Activated CD8-positive, alpha-beta memory T cell treated with anti-CD3 and anti-CD28 coated beads for 24 hours (primary cell): ENCODE measurements at regions not wholly inside any gene's neighbourhood (a gene's known extent, or its start where the extent isn't known, plus 50 kb on each side); places are given as distances from the start of the nearest gene placed in this dataset.
"Not testable (repeated sequence)": the region's sequence is repeated elsewhere in the genome, so short reads cannot be mapped to it uniquely, and the experiment has no call there.

Experiments used
- DNase-seq: peaks from one replicate; pipeline ENCODE4 v3.0.0-alpha.2; 2020

DNA sequence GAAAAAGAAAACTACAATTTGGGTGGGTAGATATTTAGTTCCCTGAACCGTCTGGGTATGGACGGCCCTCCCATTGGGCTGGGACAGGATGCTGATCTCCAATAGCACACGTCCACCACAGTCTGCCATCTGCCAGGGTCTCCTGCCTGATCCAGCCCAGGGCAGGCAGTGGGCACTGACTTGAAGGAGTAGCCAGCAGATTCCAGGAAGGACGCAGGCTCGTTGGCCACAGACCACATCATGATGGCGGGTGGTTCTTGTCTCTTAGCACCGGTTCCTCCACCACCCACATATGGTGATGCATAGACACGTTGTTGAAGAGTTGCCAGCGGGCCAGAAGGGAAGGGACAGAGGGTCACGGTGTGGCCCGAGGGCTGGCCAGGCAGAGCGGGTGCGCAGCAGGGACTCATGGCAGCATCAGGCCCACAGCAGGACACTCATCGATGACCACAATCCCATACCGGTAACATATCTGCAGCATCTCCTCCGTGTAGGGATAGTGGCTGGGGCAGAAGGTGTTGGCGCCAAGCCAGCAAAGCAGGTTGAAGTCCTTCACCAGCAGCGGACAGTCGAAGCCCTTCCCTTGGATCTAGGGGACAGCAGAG is 155.8 kb upstream of the FAM174A start:
- DNase-seq = not testable (repeated sequence)

DNA sequence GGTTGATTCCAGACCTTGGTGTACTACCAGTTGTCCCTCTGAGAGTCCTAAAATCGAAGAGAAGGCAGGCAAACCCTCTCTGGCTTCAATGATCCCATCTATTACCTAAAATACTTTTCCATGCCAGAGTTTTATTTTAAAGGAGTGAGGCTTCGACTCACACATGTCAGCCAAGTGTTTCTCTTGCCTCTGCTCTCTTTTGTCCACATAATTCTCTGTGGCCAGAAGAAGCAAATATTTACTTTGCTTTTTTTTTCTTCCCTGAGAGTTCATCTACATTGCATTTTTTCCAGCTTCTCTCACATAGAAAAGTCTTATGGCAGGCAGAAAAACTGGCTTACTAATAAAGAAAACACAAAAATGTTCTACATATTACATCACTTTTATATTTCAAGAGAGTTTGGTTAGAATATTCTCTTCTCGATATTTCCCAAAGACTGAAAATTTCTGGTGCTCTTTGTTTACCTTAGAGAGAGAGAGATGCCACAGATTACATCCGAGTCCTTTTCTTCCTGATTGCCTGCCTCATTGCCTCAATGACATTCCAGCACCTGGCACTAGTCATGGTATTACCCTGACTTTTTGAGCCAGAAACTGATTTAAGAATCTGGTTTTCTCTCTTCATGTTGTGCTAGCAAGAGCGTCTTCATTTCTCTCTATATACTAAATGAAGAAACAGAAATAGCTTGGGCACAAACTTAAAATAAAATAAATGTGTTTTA is 170.3 kb upstream of the FAM174A start:
- not testable (repeated sequence) for DNase-seq

DNA sequence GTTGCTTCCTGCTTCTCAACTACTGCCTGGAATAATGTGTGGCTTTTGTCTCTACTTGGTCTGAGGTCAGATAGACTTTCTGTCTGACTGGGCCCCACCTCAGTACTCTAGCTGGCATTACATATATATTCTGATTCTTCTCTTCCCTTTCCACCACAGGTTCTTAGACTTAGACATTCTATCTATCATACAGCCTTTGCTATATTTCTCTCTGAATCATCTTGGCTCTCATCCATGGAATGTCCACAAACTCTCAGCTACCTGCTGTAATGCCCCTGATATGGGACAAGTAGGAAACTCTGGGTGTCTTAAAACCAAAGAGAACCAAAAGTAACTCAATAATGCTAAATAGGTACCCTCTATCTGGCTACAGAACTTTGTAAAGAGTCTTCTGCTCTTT is 170.8 kb upstream of the FAM174A start:
- not testable (repeated sequence) for DNase-seq

DNA sequence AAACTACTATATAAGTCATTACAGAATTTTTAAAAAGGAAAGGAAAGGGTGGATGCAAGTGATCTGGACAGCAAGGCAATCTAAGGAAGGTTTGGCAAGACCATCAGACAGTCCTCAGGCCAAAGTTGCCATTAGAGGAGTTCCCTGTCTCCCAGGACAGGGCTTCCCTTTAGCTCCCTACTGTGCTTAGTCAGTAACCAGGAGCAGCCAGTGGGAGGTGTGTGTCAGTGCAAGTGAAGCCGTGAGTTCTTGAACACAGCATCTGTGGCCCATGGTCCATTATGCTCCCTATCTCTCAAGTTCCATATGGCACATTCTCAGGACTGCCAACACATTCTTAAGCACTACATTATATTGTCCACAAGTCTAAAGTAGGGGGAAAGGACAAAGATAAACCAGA is 175.2 kb upstream of the FAM174A start:
- DNase-seq = not testable (repeated sequence)

DNA sequence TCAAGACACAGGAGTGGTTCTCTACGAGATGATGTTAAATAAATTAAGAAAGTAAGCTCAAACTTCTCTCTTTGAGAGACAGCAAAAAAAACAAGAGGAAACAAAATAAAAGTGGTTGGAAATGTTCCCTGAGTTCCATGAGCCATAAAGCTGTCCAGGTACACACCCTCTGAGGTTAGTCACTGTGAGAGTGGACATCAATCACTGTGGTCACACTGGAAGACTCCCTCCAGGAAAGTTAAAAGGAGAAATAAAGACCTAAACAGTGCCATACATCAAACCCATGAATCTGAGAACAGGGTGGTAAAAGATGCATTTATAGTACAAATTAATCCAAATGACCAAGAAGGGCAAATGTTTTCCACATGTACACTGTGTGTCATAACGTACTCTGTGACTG is 188.9 kb upstream of the FAM174A start:
- DNase-seq = not testable (repeated sequence)

DNA sequence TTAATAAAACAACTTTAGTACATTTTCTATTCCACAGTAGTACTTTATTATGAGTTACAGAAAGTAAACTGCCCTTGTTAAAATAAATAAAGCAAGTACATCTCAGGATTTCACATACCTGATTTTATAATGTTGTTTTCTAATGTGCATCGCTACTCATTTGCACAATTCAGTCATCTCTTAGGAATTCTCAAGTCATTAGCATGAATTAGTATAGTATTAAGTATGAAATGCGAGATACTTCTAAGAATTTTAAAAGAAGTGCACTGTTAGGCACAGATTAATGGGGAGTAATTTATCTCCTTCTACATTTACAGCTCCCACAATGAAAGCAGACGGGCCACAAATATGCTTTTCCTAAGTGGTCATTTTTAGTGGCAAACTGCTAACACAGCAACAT is 193.7 kb upstream of the FAM174A start:
- not testable (repeated sequence) for DNase-seq

DNA sequence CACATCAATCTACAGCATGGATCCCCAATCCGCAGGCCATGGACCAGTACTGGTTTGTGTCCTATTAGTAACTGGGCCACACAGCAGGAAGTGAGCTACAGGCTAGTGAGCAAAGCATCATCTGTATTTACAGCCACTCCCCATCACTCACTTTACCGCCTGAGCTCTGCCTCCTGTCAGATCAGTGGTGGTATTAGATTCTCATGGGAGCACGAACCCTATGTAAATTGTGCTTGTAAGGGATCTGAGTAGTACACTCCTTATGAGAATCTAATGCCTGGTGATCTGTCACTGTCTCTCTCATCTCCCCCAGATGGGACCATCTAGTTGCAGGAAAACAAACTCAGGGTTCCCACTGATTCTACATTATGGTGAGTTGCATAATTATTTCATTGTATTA is 212.7 kb upstream of the FAM174A start:
- DNase-seq = no peak

DNA sequence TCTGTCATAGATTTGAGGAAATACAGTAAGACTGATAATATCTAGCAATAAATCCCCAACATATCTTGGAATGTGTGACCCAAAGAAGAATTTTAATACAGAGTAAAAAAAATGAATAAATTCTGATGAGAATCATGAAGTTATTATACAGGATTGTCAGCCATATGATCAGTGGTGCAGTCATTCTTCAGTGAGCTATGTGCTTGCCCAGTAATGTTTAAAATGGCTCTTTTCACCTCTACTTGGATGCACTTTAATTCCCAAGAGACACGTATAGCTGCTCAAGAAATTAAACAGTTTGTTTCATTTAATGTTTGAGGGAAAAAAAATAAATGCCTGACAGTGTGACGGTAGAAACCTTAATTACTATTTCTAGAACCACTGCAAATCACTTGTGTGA is 215.3 kb upstream of the FAM174A start:
- no peak for DNase-seq

DNA sequence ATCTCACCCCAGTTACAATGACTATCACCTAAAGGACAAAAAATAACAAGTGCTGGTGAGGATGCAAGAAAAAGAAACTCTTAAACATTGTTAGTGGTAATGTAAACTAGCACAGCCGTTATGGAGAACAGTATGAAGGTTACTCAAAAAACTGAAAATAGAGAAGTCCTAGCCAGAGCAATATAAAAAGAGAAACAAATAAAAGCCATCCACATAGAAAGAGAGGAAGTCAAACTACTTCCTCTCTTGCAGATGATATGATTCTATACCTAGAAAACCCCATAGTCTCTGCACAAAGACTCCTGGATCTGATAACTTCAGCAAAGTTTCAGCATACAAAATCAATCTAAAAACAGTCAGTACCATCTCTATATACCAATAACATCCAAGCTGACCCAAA is 221.5 kb upstream of the FAM174A start:
- DNase-seq = no peak

DNA sequence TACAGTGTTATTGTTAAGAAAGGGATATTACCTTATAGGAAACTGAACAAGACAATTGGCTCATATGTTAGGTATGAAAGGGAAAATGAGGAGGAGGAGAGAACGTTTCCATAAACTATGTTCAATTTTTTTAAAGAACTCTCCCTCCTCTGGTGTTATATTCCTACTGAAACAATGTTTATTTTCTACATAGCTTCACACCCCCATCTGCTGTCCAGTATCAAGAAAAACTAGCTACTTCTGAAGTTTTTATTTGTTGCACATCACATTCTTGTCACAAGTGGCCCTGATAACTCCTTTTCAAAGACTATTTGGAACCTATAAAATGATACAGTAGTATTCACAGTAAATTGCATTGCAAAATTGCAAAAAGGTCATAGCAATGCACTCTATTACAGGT is 223.4 kb upstream of the FAM174A start:
- DNase-seq = no peak

DNA sequence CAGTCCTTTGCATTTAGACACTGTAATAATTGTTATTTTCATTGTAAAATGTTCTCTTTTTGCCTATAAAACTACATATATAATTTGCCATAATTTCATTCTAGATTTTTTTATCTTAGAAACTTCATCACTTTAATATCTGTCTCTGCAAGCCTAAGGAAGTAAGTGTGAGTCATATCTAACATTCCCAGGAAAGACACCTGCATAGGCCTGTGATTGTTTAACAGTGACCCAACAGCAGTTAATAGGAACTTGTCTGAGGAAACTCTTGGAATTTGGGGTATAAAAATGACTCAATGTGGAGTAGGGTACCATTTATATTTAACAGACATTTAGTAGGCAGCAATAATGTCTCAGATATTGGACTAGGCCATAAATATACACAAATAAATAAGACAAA is 229.2 kb upstream of the FAM174A start:
- DNase-seq = no peak

DNA sequence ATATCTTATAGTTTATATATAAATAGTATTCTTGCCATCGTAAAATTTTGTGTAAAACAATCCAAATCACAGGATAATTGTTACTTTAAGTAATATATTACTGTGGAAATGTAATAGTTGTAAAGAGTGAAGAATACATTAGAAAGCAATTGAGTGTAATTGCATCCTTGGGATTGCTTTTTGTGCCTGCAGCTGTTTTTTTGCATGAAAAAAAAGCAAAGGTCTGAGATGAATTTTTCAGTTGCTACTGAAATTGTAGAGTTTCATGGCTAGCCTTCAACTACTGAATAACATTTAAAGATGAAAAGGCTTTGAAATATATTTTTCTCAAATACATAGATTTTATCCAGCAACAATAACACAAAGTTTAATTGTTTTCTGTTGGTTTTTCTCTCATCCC is 232.0 kb upstream of the FAM174A start:
- no peak for DNase-seq

DNA sequence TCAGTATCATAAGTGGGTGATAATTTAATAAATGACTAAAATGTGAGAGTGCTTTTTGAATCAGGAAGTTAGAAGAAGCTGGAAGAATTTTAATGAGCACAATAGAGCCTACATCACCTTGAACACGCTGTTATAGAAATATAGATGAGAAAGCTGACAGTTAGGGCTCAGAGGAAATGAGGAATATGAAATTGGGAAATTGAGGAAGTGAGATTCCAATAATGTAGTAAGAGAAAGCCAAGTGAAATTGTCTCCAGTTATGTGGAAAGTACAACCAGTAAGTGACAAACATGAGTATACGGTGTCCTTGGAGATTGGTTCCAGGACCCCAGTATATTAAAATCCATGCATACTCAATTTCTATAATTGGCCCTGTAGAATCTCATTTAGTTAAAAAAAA is 235.9 kb upstream of the FAM174A start:
- DNase-seq = no peak

DNA sequence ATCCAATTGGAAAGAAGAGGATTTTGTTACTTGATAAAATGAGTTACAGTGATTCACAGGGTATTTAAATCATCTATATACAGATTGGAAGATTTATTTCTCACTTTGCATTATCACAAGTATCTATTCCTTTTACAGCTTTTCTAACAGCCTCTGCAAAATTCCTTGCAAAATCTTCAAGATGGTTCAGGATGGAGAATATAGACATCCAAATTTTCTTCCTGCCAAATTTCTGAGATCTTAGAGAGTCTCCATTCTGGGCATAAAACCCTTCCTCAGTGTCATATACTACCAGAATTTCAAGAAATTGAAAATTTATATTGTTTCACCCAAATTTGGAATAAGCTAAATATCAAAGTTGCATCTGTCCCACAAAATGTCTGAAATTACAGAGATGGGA is 259.1 kb upstream of the FAM174A start:
- DNase-seq = no peak

DNA sequence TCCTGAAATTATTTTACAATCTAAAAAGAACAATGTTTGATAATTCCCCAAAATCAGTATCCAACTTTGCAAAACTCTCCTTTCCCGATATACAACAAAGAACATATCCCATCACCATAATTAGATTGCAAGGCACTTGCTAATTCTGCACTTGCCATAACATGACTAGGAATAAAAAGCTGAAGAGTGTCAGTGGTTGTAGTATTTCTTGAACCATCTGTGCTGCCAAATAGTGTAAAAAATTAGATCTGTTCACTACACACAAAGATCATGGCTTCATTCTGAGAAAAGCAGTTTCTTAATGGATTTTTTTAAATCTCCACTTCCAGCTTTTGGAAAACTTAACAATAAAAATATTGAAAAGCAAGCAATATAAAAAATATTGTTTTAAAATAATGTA is 259.5 kb upstream of the FAM174A start:
- no peak for DNase-seq

DNA sequence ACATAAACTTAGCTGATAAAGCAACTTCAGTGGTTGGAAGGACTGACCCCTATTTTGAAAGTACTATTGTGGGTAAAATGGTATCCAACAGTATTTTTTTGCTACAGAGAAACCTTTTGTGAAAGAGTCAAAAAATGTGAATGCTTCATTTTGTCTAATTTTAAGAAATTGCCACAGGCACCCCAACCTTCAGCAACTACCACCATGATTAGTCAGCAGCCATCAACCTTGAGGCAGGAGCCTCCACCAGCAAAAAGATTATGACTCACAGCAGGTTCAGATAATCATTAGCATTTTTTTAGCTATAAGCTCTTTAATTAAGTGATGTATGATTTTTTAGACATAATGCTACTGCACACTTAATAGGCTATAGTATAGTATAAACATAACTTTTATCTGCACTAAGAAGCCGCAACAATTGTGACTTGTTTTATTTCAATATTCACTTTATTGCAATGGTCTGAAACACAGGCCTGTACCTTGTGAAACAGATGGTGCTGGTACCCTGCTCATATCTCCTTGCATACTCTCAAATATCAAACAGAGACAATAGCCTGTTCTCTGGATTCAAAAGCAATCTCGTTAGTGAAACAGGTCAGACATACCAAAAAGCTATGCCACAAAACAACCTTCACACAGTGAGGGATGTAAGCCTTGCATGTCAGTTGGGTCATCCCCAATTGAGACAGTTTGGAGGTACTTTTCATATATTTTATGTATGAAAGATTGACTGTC is 261.2 kb upstream of the FAM174A start:
- no peak for DNase-seq

DNA sequence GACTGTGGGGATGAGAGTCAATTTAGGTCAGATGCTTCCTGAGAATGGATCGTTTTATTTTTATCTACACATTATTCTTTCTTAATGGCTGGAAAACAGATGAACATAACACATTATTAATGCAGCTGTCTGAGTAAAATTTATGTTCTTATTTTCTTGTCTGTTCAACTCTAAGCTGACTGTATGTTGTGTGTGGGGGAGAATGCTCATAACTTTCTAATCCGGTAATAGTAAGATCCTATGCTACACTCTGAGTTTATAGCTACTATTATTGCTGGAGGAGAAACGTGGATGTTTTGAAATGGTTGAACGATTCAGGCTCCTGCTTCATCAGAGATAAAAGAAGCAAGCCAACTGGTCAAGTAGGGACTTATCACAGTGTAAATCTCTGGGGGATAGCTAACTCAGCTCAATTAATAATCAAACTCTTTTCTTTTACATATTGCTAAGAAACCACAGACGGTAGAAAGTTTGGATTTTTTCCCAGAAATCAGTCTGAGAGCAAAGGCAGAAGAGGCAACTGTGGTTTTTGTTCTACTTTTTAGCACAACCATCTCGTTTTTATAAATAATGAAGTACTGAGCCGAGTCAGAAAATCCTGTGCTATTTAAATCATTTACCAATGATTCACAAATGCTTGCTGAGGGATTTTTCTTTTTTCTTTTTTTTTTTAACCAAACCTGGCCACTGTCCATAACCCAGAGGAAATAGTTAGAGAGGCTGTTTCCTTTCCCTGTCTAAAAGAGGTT is 265.0 kb upstream of the FAM174A start:
- DNase-seq = no peak

DNA sequence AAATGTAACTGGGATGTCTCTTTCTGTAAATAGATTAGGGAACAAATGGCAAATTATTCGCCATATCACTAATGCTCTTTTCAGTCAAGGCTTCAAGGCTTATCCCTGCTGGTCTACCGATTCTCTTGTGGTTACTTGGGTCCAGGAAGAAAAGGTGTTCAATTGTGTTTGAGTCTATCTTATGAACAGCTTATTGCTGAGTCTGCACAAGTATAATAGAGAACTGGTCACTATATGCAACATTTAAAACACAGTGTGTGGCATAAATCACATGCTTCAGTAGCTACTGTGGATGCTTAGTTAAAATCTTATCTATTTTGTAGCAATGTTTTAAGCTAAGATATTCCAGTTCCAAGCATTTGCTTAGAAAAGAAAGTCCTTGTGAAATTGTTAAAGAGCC is 274.2 kb upstream of the FAM174A start:
- no peak for DNase-seq

DNA sequence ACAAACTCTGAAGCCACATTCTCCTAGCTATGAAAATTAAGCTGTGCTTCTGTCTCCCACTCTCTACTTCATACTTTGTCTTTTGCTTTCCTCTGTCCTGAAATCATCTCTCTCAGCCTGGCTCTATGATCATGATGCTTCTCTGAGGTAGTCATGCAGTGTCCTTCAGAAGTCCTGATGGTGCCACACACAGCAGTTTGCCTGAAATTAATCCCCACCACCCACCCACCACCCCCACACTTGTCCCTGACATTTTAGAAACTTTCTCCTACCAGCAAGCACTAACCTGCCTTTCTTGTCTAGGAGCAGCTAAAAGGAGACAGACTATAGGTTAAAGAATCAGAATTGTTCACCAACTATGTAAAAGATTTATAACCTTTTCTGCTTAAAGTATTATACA is 282.2 kb upstream of the FAM174A start:
- no peak for DNase-seq

DNA sequence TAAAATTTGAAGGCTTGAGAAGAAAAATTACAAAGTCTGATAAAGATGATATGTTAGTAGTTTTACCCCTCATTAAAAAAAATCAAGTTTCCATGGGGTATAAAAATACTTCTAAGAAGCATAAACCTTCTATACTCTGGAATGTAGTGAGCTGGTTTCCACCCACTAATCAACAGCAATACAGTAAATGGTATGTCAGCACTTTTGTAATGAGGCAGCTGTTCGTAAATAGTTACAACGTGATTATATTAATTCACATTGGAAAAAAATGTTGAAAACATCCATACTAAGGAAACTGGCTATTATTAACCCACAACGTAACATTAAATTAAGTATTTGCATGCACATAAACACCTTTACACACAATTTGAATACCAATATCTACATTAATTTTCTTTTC is 283.1 kb upstream of the FAM174A start:
- no peak for DNase-seq

DNA sequence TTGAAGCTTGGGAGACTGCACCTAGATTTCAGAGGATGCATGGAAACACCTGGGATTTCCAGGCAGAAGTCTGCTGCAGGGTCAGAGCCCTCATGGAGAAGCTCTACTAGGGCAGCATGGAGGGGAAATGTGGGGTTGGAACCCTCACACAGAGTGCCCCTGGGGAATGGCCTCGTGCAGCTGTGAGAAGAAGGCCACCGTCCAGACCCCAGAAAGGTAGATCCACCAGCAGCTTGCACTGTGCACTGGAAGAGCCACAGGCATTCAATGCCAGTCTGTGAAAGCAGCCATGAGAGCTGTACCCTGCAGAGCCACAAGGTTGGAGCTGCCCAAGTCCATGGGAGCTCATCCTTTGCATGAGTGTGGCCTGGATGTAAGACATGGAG is 285.3 kb upstream of the FAM174A start:
- no peak for DNase-seq

DNA sequence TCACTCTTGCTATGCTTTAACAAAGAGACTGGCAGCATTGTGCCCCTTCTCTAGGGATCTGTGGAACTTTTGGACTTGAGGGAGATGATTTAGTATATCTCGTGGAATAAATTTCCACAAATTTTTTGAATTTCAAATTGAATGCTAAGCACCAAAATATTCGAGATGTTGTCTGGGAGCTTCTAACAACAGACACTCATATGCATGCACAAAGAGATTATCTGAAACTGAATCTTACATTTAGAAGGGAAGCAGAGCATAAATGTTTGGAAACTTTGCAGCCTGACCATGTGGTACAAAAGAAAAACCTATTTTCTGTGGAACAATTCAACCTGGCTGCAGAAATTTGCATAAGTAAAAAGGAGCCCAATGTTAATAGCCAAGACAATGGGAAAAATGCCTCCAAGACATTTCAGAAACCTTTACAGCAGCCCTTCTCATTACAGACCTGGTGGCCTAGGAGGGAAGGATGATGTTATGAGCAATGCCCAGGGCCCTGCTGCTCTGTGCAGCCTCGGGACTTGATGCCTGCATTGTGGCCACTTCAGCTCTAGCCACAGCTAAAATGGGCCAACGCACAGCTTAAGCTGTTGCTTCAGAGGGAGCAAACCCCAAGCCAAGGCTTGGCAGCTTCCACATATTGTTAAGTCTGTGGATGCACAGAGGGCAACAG is 285.8 kb upstream of the FAM174A start:
- no peak for DNase-seq

DNA sequence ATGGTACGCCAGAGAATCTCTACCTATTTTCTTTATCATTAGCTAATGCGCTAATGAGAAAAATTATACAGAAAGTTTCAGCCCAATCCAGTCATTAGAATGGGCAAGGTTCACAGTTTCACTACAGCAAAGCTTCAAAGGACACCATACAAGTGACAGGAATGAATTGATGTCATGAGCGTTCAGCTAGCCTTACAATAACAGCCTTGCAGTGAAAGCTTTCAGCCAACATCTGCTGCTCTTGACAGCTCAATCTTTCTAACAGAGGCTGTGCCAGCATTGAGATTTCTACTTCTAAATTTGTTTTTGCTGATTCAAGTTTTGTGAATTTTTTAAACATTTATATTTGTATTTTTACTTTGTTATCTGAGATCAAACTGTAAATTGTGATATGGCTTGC is 302.4 kb upstream of the FAM174A start:
- DNase-seq = no peak
